GM10248 (cell line): ENCODE measurements at regions not wholly inside any gene's neighbourhood (a gene's known extent, or its start where the extent isn't known, plus 50 kb on each side); places are given as distances from the start of the nearest gene placed in this dataset.

Source experiments
- CTCF ChIA-PET: fragments of 300-600 bp; sonication (Branson Sonifier 250); formaldehyde crosslinking; extraction: SDS; loops from one replicate; lab custom pipeline; 2021; ENCODE audit warnings: antibody characterized with exemption; lab: Yijun Ruan, JAX
- POLR2A ChIA-PET: fragments of 350-650 bp; sonication (Branson Sonifier 250); formaldehyde crosslinking; extraction: SDS; loops from one replicate; lab custom pipeline; 2020; ENCODE audit warnings: antibody characterized with exemption; lab: Yijun Ruan, JAX
- DNase-seq: peaks from one replicate; pipeline ENCODE4 v3.0.0; 2012; ENCODE audit errors: extremely low spot score
- TF ChIP-seq, protein P1 (sequence below): IDR thresholded peaks from 2 replicates; pipeline ENCODE4 v1.5.1; 2012; ENCODE audit warnings: mild to moderate bottlenecking, low read depth; ENCODE audit errors: extremely low read depth, missing control alignments, control extremely low read depth

DNA sequence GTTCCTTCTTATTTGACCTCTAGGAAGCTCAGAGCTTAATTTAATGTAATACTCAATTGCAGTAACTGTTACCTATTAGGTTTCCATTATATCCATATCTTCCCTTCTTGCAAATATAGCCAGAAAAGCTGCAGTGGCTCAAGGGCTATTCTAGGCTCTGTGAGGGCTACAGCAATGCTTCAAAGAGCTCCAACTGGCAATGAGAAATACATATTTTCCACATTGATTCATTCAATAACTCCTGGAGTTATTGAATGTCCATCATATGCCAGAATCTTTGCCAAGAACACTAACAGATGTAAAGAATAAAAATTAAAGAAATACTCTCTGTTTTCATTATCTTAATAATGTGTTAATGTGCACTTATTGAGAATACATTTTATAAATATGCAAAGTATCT, 396.9 kb upstream of the PAPPA start:
- CTCF ChIA-PET, result no interaction called here
- no peak for DNase-seq
- POLR2A ChIA-PET, result no interaction called here
- TF ChIP-seq, protein P1, sequence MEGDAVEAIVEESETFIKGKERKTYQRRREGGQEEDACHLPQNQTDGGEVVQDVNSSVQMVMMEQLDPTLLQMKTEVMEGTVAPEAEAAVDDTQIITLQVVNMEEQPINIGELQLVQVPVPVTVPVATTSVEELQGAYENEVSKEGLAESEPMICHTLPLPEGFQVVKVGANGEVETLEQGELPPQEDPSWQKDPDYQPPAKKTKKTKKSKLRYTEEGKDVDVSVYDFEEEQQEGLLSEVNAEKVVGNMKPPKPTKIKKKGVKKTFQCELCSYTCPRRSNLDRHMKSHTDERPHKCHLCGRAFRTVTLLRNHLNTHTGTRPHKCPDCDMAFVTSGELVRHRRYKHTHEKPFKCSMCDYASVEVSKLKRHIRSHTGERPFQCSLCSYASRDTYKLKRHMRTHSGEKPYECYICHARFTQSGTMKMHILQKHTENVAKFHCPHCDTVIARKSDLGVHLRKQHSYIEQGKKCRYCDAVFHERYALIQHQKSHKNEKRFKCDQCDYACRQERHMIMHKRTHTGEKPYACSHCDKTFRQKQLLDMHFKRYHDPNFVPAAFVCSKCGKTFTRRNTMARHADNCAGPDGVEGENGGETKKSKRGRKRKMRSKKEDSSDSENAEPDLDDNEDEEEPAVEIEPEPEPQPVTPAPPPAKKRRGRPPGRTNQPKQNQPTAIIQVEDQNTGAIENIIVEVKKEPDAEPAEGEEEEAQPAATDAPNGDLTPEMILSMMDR, result no peak

DNA sequence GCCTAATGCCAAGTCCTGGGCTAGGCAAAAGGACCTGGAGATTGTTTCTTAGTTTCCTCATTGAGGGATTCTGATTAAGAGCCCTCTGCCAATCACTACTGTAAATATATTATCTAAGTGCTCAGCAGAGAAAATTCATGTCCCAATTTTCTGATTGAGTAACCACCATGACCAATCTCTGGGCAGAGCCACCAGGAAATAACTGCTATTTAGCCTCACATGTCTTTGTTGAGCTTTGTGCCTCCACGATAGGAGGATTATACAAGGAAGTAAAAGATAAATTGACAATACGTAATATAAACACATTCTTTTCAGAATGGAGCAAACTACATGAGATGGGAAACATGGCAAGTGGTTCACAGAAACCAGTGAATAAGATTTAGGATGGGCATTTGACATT, 396.1 kb upstream of the PAPPA start:
- POLR2A ChIA-PET, result no interaction called here
- CTCF ChIA-PET, result no interaction called here
- DNase-seq, result no peak
- TF ChIP-seq, protein P1, result no peak

DNA sequence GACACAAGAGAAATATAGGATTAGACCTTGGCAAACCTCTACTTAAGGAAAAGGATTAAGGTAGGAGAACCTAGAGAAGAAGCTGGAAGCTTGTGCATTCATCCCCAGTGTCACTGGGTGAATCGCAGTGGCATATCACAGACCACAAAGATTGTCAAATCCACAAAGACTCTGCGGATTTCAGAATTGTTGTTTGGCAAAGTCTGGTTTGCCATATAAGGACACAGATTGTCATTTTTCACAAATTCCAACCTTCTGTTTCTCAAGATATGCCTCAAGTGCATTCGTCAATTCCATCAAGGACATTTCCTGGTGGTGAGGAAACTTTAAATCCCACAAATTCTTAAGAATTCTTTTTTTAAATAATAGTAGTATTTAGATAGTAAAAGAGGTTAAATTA, 395.1 kb upstream of the PAPPA start:
- no peak for DNase-seq
- TF ChIP-seq, protein P1, result no peak
- ChIA-PET CTCF (interaction anchor here (1.4 kb wide), 1 partner anchor 9 kb away, joined by 4 read pairs; no protein-coding TSS in a partner anchor), POLR2A (no interaction called here)

DNA sequence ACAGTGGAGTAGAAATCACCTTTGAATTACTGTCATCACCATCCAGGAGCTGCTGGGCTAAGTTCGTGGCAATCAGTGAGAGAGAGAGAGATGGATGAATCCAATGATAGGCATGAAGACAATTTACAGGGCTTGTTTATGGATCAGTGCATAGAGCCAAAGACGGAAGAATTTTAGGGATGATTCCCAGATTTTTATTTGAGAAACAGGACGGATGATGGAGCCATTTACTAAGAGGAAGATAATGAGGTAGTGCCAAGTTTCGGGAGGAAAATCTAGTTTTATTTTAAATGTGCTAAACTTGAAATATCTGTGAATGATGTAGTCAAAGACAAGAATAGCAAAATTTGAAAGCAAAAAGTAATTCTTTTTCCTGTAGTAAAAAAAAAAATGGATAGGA, 394.2 kb upstream of the PAPPA start:
- ChIA-PET CTCF (no interaction called here), POLR2A (no interaction called here)
- no peak for DNase-seq
- TF ChIP-seq, protein P1, result no peak

DNA sequence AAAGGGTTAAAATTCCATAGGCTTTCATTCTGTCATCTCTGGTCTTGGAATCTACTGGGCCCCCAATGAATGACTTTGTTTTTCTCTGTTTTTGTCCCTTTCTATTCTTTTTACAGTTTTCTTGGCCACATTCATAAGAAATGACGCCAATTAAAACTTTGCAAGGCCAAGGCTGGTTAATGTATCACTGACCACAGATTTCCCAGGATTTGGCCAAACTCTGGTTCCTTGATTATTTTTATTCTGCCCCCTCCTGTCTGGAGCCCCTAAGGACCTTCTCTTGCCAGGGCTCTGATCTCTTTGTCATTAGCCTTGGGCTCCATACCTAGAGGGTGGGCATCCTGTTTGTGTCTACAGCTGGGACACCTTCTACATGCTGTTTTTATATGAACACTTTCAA, 388.9 kb upstream of the PAPPA start:
- DNase-seq, result no peak
- TF ChIP-seq, protein P1, result no peak
- ChIA-PET POLR2A (no interaction called here), CTCF (interaction anchor here (1.5 kb wide), 1 partner anchor 28 kb away, joined by 5 read pairs; no protein-coding TSS in a partner anchor)

DNA sequence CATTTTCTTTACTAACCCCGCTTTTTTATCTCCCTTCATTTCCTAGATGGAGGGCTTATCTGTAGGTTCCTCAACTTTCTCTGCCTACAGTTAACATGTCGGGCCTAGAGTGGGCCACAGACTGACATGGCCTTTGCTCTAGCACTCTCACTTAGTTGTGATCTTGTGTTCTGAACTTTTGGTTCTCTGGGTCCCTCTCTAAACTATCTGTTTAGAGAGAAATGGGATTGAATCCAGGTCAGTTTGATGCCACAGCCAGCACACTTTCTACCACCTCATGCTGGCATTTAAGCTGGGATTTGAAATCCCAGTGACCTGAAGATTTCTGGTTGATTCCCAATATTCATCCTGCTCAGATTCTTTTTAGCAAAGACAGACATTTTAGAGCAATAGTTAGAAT, 388.5 kb upstream of the PAPPA start:
- CTCF ChIA-PET, result interaction anchor here (1.5 kb wide), 1 partner anchor 28 kb away, joined by 5 read pairs; no protein-coding TSS in a partner anchor
- no peak for DNase-seq
- POLR2A ChIA-PET, result no interaction called here

More for the DNA sequence above, 388.5 kb upstream of the PAPPA start:
- TF ChIP-seq, protein P1, result no peak
